MG63 (cell line): ENCODE measurements at regions not wholly inside any gene's neighbourhood (a gene's known extent, or its start where the extent isn't known, plus 50 kb on each side); places are given as distances from the start of the nearest gene placed in this dataset.

ENCODE experiments used
- DNase-seq: peaks from one replicate; pipeline ENCODE4 v3.0.0-alpha.2; 2020
- H3K27me3 ChIP-seq: fragments of 250-450 bp; sonication (Bioruptor Pico); 2 replicates; pipeline ENCODE4 v1.5.1; 2020; ENCODE audit warnings: mild to moderate bottlenecking, moderate library complexity
- H3K36me3 ChIP-seq: fragments of 250-450 bp; sonication (Bioruptor Pico); 2 replicates; pipeline ENCODE4 v1.5.1; 2020; ENCODE audit warnings: mild to moderate bottlenecking, moderate library complexity
- H3K4me3 ChIP-seq: fragments of 250-450 bp; sonication (Bioruptor Pico); 2 replicates; pipeline ENCODE4 v1.5.1; 2020; ENCODE audit warnings: mild to moderate bottlenecking, moderate library complexity
- H3K9me3 ChIP-seq: fragments of 250-450 bp; sonication (Bioruptor Pico); 2 replicates; pipeline ENCODE4 v1.5.1; 2020; ENCODE audit warnings: mild to moderate bottlenecking, moderate library complexity

DNA sequence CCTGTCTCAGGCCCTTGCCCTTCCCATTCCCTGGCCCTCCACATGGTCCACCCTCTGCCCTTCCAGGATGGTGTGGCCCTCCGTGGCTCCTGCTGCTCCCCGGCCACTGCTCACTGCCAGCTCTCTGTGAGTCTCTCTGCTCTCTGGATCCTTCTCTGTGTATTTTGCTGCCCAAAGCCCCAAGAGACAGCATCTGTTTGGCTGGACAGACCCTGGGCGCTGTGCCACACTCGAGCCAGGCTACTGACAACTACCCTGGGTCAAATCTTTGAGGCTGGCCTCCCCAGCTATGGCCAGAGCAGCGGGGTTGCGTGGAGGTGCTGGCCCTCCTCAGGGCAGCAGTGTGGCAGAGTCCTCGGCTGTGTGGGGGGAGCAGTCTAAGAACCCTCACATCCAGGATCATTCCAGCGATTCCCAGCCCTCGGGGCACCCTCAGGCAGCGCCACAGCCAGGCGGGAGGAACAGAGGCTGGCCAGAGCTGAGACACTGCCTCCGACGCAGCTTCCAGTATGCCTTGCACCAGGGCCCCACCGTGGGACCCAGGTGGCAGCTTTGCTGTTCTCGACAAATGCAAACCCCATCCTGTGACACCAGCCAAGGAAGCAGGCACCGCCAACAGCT, 139.4 kb upstream of the GLI2 start:
- Histone ChIP-seq H3K36me3 (no peaks in the 10 kb centered on the region), H3K4me3 (no peak overlapping the region), H3K27me3 (no peaks in the 10 kb centered on the region), H3K9me3 (no peaks in the 10 kb centered on the region)
- DNase-seq, result peak; percentile 26

DNA sequence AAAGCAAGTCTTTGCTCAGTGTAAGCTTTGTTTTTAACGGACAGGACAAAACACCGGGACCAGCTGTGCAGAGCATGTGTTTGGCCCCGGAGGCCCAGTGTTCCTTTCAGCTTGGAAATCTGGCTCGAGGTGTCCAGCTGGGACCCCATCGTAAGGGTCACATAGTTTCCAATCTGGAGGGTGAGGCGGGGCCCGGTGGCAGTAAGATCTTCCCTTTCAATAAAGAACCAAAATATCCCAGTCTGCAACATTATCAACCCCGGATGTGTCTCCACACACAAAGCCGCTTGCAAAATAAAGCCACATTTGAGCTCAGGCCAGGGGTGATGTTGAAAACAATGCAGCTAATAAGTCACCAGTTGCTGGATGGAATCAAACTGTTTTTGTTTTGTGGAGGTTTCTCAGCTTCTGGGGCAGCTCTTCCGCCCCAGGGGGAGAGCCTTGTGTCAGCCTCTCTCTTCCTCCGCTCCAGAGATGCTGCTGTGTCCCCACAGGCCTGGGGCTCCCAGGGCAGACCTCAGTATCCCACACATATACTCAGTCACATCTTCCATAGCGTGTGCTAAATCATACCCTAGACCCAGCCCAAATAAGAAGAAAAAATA, 138.6 kb upstream of the GLI2 start:
- Histone ChIP-seq H3K27me3 (no peaks in the 10 kb centered on the region), H3K36me3 (no peaks in the 10 kb centered on the region), H3K4me3 (no peak overlapping the region), H3K9me3 (no peaks in the 10 kb centered on the region)
- peak; percentile 53 for DNase-seq

DNA sequence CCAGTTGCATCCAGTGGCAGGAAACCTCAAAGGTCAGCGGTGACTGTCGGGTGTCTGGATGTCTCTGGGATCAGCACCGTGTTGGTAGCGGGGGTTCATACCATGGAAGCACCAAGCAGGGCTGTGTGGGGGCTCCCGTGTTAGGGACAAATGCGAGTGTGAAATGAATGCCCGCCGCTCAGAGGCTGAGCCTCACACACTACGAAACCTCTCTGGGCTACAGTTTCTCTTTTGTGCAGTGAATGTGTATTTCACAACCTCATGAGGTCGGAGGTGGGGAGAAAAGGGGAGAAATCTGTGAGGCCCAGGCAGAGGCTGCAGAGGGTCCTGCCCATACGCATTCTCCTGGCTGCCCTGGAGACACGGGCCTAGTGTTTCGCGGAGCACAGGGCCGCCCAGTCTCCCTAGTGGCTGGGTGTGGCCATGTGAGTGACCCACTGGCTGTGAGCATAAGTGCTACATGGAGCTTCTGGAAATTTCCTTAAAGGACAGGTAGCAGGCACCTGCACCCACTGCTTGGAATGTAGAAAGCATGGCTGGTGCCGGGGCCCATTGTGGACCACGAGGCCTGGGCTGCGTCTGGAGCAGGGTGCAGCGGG, 138.0 kb upstream of the GLI2 start:
- Histone ChIP-seq H3K4me3 (no peak overlapping the region), H3K9me3 (no peaks in the 10 kb centered on the region), H3K36me3 (no peaks in the 10 kb centered on the region), H3K27me3 (no peaks in the 10 kb centered on the region)
- no peak for DNase-seq

DNA sequence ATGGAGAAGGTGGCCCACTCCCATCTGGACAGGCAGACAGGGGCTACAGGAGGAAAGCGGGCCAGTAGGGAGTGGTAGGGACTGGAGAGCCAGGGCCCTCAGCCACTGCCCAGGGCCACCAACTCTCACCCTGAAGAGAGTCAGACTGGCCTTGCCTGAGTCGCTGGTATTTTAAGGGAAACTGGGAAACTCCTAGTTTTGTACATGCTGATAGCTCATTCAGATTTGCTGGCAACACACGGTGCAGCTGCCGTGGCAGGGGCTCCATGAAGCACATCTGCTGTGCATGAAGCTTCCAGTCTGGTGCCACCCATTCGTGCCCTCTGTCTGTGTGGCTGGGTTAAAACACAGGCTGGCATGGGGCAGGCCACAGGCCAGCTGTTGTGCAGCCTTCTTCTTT, 137.3 kb upstream of the GLI2 start:
- Histone ChIP-seq H3K36me3 (no peaks in the 10 kb centered on the region), H3K27me3 (no peaks in the 10 kb centered on the region), H3K4me3 (no peak overlapping the region), H3K9me3 (no peaks in the 10 kb centered on the region)
- DNase-seq, result no peak

DNA sequence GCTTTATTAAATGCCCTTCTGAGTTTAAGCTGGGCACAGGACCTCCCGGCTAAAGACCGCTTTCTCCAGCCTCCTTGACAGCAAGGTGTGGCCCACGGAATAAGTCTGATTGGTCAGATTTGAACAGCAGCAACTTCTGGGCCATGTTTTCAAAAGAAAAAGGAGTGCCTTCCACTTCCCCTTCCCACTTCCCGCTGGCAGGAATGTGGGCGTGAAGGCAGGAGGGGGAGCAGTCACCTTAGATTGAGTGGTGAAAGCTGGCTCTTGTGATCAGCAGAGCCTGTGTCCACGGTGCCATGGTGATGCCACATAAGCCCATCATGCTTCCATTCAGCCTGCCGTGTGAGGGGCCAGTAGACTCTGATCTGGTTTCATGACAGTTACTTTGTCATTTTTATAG, 136.6 kb upstream of the GLI2 start:
- Histone ChIP-seq H3K27me3 (no peaks in the 10 kb centered on the region), H3K4me3 (no peak overlapping the region), H3K9me3 (no peaks in the 10 kb centered on the region), H3K36me3 (no peaks in the 10 kb centered on the region)
- DNase-seq, result no peak

DNA sequence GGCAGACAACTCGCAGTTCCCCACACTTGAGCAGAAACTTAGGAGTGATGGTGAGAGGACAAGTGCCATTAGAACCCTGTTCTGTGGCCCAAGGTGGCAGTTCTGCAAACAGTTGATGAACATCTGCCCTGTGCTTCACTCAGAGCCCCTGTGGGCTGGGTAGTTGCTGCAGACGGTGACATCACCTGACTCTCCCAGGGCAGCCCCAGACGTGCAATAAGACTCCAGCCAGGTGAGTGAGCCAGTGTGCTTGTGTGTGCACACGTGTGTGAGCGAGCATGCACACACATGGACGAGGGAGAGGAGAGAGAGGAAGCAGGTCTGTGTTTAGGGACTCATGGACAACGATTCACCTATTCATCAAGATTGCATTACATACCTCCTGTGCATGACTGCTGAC, 136.0 kb upstream of the GLI2 start:
- Histone ChIP-seq H3K4me3 (no peak overlapping the region), H3K9me3 (no peaks in the 10 kb centered on the region), H3K36me3 (no peaks in the 10 kb centered on the region), H3K27me3 (no peaks in the 10 kb centered on the region)
- DNase-seq, result no peak

DNA sequence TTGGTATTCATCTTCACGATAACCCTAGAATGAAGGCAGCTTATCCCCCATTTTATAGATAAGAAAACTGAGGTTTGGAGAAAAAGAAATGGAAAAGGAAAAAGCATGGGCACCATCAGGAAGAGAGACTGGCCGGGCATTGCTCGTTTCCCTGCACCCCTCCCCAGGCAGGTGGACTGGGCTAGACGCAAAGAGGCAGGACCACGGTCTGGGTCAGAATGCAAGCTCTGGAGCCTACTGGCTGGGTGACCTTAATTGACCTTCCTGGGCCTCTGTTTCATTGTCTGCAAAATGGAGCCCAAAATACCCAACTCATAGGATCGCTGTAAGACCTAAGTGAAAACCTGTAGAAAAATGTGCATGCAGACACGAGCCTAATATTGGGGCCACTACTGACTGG, 135.3 kb upstream of the GLI2 start:
- no peak overlapping the region for H3K4me3 ChIP-seq
- H3K36me3 ChIP-seq, result no peaks in the 10 kb centered on the region
- no peak for DNase-seq
- no peaks in the 10 kb centered on the region for H3K9me3 ChIP-seq
- H3K27me3 ChIP-seq, result no peaks in the 10 kb centered on the region

DNA sequence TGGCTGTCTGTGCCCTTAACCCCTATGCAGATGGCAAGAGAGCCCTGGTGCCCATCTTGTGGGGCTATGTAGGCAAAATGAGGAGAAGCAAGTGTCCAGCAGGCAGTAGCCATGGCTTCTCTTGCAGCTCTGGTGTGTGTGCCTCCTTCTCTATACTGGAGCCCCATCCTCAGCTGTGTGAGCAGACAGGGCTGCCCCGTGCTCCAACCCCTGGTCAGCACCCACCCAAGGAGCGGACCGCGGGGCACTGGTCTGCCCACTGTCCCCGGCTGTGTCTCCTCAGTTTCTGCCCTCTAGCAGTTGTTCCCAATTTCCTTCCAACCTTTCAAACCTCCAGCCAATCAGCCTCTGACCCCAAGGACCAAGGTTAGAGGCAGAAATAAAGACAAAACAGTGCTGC, 134.9 kb upstream of the GLI2 start:
- H3K9me3 ChIP-seq, result no peaks in the 10 kb centered on the region
- no peak for DNase-seq
- no peak overlapping the region for H3K4me3 ChIP-seq
- no peaks in the 10 kb centered on the region for H3K27me3 ChIP-seq
- no peaks in the 10 kb centered on the region for H3K36me3 ChIP-seq

DNA sequence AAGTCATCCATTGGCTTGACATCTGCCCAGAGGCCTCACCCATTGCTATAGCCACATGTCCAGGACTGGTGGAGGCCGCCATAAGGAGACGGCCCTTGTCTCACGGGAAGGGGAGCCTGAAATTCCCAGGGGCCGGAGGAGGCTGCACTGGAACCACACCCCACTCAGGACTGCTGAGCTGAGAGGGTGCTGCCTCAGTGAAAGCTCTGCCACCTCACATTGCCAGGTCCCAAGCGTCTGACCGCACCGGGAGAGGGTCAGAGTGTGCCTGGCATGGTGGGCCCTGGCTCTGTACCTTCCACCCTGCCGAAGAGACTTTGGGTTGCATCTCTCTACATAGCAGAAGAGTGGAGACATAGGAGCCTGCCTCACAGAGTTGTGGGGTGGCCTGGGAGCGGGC, 134.1 kb upstream of the GLI2 start:
- DNase-seq, result no peak
- Histone ChIP-seq H3K36me3 (no peaks in the 10 kb centered on the region), H3K27me3 (no peaks in the 10 kb centered on the region), H3K4me3 (no peak overlapping the region), H3K9me3 (no peaks in the 10 kb centered on the region)

DNA sequence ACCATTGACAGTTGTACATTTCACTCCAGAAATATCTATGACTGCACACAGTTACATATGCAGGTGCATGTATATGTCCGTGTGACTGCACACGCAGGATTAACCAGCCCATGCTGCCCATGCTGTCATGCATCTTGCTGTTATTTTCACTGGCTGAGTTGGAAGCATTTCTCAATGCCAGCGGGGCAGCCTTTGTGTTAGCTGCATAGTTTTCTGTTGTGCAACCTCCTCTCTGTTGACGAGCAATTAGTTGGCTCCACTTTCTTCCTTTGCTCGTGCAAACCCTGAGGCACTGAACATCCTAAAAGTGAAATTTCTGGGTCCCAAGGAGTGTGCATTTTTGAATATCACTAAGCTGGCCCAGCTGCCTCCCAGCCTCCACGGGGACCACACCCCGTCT, 133.4 kb upstream of the GLI2 start:
- Histone ChIP-seq H3K4me3 (no peak overlapping the region), H3K36me3 (no peaks in the 10 kb centered on the region), H3K27me3 (no peaks in the 10 kb centered on the region), H3K9me3 (no peaks in the 10 kb centered on the region)
- no peak for DNase-seq

DNA sequence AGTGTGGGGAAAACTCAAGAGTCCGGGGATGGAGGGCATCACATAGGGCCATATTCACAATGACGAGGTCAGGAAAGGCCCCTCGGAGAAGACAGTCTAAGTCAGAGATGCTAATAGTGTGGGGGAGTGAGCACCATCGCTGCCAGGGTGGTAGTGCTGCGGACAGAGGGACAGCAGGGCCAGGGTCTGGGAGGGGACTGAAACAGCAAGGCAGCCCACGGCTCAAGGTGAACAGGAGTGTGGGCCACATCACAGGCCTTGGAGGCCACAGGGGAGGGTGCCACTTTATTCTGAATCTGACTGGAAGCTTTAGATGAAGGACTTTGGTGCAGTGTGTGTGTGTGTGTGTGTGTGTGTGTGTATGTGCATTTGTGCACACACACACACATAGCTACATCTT, 130.9 kb upstream of the GLI2 start:
- Histone ChIP-seq H3K9me3 (no peaks in the 10 kb centered on the region), H3K27me3 (no peaks in the 10 kb centered on the region), H3K36me3 (no peaks in the 10 kb centered on the region), H3K4me3 (no peak overlapping the region)
- no peak for DNase-seq

DNA sequence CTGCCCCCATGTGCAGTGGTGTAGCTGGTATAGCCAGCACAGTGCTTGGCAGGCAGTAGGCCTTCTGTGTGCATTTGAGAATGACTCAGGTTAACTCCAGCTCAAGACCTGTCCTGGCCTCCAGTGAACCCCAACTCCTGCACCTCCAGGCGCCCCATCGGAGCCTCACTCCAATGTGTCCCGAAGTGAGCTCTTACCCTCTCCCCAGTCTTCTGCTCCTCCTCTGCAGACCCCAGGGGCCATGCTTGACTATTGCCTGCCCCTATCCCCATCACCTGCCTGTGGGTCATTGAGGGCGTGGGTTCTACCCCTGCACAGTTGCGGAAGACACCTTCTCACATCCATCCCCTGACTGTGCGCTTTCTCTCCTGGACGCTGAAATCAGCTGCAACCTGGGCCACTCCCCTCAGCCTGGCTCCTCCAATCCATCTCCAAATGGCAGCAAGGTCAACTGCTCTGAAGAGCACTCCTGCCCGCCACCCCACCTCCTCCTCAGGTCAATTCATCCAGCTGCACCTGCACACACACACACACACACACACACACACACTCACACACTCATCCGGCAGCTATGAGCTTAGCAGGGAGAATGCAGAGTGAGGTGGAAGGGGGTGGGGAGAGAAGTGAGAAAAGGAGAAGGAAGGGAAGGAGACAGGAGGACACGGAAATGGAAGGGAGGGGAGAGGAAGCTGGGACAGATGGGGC, 130.3 kb upstream of the GLI2 start:
- no peaks in the 10 kb centered on the region for H3K27me3 ChIP-seq
- H3K9me3 ChIP-seq, result no peaks in the 10 kb centered on the region
- no peaks in the 10 kb centered on the region for H3K36me3 ChIP-seq
- H3K4me3 ChIP-seq, result no peak overlapping the region
- DNase-seq, result no peak

DNA sequence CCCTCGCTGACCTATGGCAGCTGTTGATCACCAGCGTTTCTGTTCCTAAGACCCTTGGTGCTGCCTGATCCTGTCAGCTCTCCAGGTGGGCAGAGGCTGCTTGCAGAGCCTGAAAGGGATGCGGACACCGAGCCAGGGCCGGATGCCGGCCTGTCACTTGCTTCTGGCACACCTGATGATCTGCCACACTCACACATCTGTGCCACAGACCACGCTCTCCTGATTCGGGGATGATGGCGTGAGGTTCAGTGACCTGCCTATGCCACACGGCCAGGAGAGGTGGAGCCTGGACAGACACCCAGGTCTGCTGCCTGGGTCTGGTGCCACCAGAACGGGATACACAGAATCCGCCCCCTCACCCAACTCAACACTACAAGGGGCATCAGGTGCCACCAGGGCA, 129.4 kb upstream of the GLI2 start:
- no peak for DNase-seq
- H3K4me3 ChIP-seq, result no peak overlapping the region
- H3K27me3 ChIP-seq, result no peaks in the 10 kb centered on the region
- no peaks in the 10 kb centered on the region for H3K36me3 ChIP-seq
- H3K9me3 ChIP-seq, result no peaks in the 10 kb centered on the region

DNA sequence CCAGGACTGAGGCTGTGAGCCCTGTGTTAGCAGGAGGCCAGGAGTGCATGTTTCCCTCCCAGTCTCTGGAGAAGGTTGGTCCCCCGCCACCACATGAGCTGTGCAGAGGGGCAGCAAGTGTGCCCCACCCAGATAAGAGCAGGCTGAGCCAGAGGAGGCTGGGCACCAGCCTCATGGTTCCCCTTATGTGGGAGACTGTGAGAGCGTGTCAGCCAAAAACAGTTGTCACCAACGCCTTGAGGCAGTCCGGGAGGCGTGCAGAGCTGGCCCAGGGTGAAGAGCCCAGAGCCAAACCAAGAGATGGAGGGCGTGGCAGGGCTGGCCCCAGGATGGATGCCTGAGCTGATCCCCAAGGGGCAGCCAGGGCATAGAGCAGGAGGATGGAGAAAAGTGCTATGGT, 128.7 kb upstream of the GLI2 start:
- Histone ChIP-seq H3K4me3 (no peak overlapping the region), H3K27me3 (no peaks in the 10 kb centered on the region), H3K9me3 (no peaks in the 10 kb centered on the region), H3K36me3 (no peaks in the 10 kb centered on the region)
- peak; percentile 59 for DNase-seq

DNA sequence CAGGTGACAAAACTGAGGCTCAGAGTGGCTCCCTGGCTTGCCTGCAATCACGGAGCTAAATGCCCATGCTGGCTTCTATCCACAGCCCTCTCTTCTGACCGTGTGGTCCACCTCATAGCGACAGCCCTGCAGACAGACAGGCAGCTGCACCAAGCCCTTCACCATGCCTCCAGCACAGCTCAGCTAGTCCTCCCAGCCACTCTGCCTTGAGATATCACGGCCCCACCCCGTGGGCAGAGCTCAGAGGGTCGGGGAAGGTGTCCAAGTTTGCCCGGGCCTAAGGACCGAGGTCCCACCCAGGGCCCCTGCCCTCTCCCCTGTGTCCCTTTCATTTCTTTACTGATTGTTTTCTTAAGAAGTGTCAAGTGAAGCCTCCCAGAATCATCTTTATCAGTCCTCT, 128.2 kb upstream of the GLI2 start:
- Histone ChIP-seq H3K27me3 (no peaks in the 10 kb centered on the region), H3K36me3 (no peaks in the 10 kb centered on the region), H3K9me3 (no peaks in the 10 kb centered on the region), H3K4me3 (no peak overlapping the region)
- no peak for DNase-seq

DNA sequence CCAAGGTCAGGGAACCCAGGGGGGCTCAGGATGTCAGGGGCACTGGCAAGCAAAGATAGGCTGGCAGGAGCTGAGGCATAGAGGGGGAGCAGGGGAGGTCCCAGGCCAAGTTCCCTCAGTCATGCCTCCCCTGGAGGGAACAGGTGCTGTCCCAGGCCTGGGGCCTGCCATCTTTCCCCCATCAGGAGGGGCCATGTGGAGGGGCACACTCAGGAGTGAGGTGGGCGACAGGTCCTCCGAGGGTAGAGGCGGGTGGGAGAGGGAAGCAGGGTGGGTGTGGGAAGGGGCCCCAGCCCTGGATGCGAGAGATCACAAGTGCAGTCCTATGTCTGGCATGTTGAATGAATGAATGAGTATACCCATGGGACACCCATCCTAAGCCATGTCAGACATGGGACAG, 127.7 kb upstream of the GLI2 start:
- H3K9me3 ChIP-seq, result no peaks in the 10 kb centered on the region
- H3K27me3 ChIP-seq, result no peaks in the 10 kb centered on the region
- DNase-seq, result no peak
- H3K36me3 ChIP-seq, result no peaks in the 10 kb centered on the region
- H3K4me3 ChIP-seq, result no peak overlapping the region

DNA sequence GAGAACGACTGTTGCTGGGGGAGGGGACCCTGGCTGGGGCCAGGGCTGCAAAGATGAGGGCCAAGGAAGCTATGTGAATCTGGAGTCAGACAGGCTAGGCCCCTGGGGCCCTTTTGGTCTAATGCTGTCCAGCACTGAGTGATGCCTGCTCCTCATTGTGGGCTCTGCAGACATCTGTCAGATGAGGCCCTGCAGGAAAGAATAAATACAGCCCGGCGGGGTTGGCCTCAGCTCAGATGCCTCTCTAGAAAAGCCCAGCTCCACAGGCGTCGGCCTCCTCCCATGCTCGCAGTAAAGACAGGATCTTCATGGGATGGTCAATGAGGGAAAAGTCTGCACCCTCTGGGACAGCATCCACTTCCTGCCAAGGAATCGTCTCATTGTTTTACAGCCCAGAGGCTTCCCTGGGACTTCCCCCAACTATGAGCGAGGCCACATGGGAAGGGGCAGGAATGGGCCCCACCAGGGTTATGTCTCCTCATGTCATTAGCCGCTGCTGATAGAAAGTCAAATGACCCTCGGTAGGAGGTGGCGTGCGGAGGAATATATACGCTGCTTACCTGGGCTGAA, 125.8 kb upstream of the GLI2 start:
- Histone ChIP-seq H3K27me3 (no peaks in the 10 kb centered on the region), H3K4me3 (no peak overlapping the region), H3K9me3 (no peaks in the 10 kb centered on the region), H3K36me3 (no peaks in the 10 kb centered on the region)
- DNase-seq, result no peak

DNA sequence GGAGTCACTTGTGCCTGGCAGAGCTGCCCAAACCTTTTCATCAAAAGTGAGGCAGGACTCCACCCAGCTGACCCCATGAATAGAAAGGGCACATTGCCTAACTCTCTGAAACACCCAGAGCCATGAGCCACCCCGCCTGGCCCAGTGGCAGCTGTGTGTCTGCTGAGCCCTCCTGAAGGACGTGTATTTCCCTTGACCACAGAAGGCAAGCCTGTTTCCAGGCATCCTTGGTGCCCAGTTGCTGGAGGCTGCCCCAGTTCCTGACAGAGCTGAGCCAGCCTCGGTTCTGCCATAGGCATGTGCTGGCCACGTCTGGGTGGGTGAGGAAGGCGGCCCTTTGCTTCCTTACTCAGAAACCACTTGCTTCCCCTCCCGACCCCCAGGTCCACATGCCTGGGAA, 124.7 kb upstream of the GLI2 start:
- H3K9me3 ChIP-seq, result no peaks in the 10 kb centered on the region
- H3K27me3 ChIP-seq, result no peaks in the 10 kb centered on the region
- DNase-seq, result no peak
- no peaks in the 10 kb centered on the region for H3K36me3 ChIP-seq
- no peak overlapping the region for H3K4me3 ChIP-seq
